NCI-H748 (cell line): ENCODE measurements at regions not wholly inside any gene's neighbourhood (a gene's known extent, or its start where the extent isn't known, plus 50 kb on each side); places are given as distances from the start of the nearest gene placed in this dataset.
"Not testable (repeated sequence)": the region's sequence is repeated elsewhere in the genome, so short reads cannot be mapped to it uniquely, and the experiment has no call there.

Experiments used
- DNase-seq: peaks from one replicate; lab custom pipeline; 2025; ENCODE audit not compliant: unreplicated experiment; lab: John Stamatoyannopoulos, UW

- DNase-seq, result peak; percentile 7
Measured at GRCh38 chr2:37802211-37802752, 122.8 kb upstream of the RMDN2 start.

DNA sequence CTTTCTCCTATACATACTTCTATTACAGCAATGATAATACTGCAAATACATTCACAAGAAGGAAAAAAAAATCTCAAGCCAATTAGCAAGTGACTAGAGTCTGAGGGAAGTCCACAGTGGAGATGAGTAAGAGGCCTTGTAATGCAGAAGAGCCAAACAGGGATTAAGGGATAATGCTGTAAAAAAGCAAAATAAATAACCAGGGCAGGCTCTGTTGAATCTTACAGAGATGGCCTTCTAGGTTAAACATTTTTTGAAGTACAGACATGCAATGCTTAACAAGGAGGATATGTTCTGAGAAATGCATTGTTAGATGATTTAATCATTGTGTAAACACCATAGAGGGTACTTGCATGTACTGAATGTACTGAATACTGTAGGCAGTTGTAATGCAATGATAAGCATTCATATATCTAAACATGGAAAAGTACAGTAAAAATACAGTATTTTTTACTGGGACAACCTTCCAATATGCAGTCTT, 122.1 kb upstream of the RMDN2 start:
- DNase-seq, result no peak

DNA sequence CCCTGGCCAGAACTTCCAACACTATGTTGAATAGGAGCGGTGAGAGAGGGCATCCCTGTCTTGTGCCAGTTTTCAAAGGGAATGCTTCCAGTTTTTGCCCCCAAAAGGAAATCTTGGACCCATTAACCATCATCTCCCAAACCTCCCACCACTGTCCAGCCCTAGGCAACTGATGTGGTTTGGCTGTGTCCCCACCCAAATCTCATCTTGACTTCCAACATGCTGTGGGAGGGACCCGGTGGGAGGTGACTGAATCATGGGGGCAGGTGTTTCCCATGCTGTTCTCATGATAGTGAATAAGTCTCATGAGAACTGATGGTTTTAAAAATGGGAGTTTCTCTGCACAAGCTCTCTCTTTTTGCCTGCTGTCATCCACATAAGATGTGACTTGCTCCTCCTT, 119.1 kb upstream of the RMDN2 start:
- DNase-seq, result not testable (repeated sequence)

- DNase-seq, result peak; percentile 32
Measured at GRCh38 chr2:37809525-37809924, 115.6 kb upstream of the RMDN2 start.

DNA sequence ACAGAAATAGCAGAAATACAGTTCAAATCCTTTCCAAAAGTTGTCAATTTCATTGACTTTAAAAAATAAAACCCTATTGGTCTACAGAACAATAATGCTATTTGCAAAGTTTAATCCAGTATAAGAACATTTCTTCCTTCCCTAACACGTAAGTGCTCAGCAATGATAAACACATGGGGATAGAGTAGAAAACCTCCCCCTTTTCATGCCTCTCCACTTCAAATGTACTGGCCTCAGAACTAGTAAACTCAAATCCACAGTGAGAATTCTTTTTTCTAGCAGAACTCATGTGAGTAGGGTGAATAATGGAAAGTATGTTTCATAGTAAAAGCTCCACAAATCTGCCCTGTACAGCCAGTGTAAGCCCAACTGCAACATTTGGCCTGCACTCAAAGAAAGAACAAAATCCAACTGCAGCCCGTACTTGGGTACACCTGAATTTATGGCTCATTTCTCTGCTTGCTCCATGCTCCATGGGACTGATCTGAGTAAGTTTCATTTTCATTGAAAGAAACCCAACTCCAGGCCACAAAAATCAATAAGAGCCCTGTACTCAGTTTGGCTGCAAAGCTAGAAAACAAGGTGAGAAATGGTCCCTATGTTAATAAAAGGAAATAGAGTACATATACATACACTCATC, 115.0 kb upstream of the RMDN2 start:
- no peak for DNase-seq

DNA sequence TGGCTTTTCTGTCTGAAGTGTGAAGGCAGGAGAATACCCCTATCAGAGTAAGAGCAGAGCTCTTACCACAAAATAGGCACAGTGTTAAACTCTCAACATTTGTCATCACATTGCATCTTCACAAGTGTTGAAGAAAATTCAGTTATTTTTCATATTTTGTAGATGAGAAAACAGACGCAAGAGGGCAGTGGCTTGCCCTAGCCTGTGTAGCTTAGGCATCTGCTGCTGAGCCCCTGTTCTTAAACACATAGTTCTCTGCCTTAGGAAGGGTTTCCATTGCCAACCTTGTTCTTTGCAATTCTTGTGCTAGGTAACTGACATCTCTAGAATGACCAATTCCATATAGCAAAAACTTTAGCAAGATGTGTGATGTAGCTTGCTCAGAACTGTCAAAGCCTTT, 112.7 kb upstream of the RMDN2 start:
- no peak for DNase-seq

- no peak for DNase-seq
Measured at GRCh38 chr2:37812941-37813730, 112.0 kb upstream of the RMDN2 start.

- DNase-seq, result no peak
Measured at GRCh38 chr2:37816036-37816435, 109.1 kb upstream of the RMDN2 start.

DNA sequence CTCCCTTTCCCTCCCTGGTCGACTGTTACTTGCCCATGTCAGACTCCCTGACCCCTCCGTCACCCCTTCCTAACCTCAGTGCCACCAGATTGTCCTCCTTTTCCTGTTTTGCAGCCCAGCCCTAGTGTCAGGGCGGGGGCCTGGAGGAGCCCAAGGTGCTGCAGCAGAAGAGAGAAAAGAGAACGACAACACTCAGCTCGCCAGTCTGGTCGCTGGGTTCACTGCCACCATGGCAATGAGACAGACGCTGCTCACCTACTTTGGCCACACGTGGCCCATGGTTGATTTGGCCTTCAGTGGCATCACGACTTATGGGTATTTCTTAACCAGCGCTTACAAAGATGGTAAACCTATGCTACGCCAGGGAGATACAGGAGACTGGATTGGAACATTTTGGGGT, 108.4 kb upstream of the RMDN2 start:
- no peak for DNase-seq

DNA sequence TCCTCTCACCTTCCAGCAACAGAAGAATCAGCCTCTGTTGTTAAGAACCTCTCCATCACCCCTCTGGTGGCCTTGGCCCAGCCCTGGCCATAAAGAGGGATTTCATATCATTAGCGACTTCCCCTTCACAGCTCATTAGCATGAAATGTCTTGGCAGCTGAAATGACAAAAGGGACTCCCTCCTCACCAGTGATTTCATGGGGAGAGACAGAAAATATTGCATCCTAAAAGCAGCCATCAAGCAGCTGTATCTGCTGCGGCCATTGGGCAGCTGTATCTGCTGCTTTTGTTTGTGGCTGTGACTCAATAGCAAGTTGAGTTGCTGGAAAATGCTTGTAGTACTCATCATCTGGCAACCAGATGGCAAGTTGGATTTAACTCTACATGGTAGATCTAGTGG, 105.9 kb upstream of the RMDN2 start:
- no peak for DNase-seq

GRCh38 chr2:37820471-37820986, 104.6 kb upstream of the RMDN2 start:
- DNase-seq, result no peak

GRCh38 chr2:37825586-37825985, 99.5 kb upstream of the RMDN2 start:
- DNase-seq, result no peak

DNA sequence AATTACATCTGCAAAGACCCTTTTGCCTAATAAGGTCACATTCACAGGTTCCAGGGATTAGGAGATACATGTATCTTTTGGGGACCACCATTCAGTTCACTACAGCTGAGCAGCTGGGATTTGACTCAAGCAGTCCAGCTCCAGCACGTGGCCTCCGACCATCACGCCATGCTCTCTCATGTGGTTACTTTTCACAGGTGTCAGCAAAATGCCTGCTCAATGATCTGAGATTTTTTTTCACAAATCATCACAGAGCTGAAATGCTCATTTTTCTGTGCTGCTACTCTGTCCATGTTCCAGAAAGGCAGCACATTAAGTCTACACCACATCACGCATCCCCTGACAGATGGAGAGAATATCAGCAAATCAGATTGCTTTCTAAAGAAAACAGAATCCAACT, 98.5 kb upstream of the RMDN2 start:
- DNase-seq, result no peak

GRCh38 chr2:37827455-37827854, 97.6 kb upstream of the RMDN2 start:
- DNase-seq, result no peak

DNA sequence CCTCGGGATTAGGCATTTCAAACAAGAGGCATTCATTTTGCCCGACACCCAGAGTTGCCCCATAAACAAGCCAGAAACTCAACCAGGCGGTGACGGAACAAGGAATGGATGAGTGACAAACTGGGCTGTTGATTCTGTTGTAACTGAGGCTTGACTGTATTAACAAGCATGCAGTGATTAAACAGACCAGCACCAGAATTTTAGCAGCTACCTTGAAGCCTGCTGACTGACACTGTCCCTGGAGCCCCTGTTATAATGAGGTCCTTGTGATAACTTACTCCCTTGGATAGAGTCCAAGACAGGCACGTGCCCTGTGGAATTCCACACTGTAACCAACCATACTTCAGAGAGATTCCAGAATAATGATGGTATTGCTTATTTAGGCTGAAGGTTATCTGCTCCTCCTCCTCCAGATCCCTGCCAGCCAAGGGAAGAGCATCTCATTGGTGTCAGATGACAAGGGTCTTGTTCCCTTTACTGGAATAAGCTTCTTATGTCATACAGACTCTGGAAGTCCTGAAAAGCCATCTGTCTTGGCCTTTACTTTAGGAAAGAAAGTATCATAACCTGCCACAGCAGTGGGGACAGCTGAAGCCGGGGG, 97.1 kb upstream of the RMDN2 start:
- peak; percentile 12 for DNase-seq

- DNase-seq, result no peak
Measured at GRCh38 chr2:37829202-37829601, 95.9 kb upstream of the RMDN2 start.

GRCh38 chr2:37829616-37830395, 95.3 kb upstream of the RMDN2 start:
- DNase-seq, result no peak

DNA sequence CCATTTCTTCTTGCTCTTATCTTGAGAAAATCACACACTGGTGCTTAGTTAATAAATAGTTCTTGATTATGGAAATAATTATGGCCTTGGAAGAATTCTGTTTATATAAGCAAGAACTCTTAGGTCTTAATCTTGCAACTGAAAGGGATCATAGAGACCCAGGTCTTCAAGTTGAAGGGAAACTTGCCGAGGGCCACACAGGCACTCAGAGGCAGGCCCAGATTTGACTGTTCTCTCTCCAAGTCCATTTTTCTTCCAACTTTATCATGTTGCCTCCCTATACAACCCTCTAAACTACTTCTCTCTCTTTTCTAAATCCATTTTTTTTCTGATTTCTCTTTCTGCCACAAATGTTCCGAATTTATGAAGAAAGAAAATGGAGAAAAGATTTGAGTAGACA, 94.5 kb upstream of the RMDN2 start:
- DNase-seq, result no peak

- DNase-seq, result no peak
Measured at GRCh38 chr2:37831081-37831780, 93.9 kb upstream of the RMDN2 start.

GRCh38 chr2:37832590-37833197, 92.4 kb upstream of the RMDN2 start:
- DNase-seq, result peak; percentile 85
